ENCODE measurements at regions not wholly inside any gene's neighbourhood (a gene's known extent, or its start where the extent isn't known, plus 50 kb on each side); places are given as distances from the start of the nearest gene placed in this dataset.

GRCh38 chr1:229069176-229069575, 201.7 kb upstream of the RAB4A start:
- DNase-seq, result no peak

GRCh38 chr1:229070168-229070567, 200.7 kb upstream of the RAB4A start:
- peak in 1 of 2 donors; percentile 59 for DNase-seq

- no peak for DNase-seq
Measured at GRCh38 chr1:229073251-229073650, 197.7 kb upstream of the RAB4A start.

GRCh38 chr1:229075217-229075616, 195.7 kb upstream of the RAB4A start:
- no peak for DNase-seq

GRCh38 chr1:229075716-229076115, 195.2 kb upstream of the RAB4A start:
- DNase-seq, result no peak

- DNase-seq, result no peak
Measured at GRCh38 chr1:229076195-229076594, 194.7 kb upstream of the RAB4A start.

- DNase-seq, result no peak
Measured at GRCh38 chr1:229079016-229079595, 191.8 kb upstream of the RAB4A start.

GRCh38 chr1:229080361-229080760, 190.6 kb upstream of the RAB4A start:
- no peak for DNase-seq

- DNase-seq, result no peak
Measured at GRCh38 chr1:229085291-229085690, 185.6 kb upstream of the RAB4A start.

- DNase-seq, result no peak
Measured at GRCh38 chr1:229086091-229086490, 184.8 kb upstream of the RAB4A start.

- DNase-seq, result no peak
Measured at GRCh38 chr1:229086686-229087085, 184.2 kb upstream of the RAB4A start.

- no peak for DNase-seq
Measured at GRCh38 chr1:229087339-229087738, 183.6 kb upstream of the RAB4A start.

GRCh38 chr1:229087906-229088305, 183.0 kb upstream of the RAB4A start:
- no peak for DNase-seq

- DNase-seq, result no peak
Measured at GRCh38 chr1:229088711-229089110, 182.2 kb upstream of the RAB4A start.

GRCh38 chr1:229089586-229090208, 181.2 kb upstream of the RAB4A start:
- DNase-seq, result no peak

GRCh38 chr1:229091721-229092136, 179.2 kb upstream of the RAB4A start:
- DNase-seq, result no peak

GRCh38 chr1:229092377-229093237, 178.3 kb upstream of the RAB4A start:
- no peak for DNase-seq

- DNase-seq, result no peak
Measured at GRCh38 chr1:229093238-229093540, 177.7 kb upstream of the RAB4A start.

- no peak for DNase-seq
Measured at GRCh38 chr1:229093609-229094336, 177.1 kb upstream of the RAB4A start.

- DNase-seq, result no peak
Measured at GRCh38 chr1:229094476-229095311, 176.2 kb upstream of the RAB4A start.

GRCh38 chr1:229095325-229095724, 175.6 kb upstream of the RAB4A start:
- DNase-seq, result no peak

- DNase-seq, result no peak
Measured at GRCh38 chr1:229097356-229097755, 173.6 kb upstream of the RAB4A start.

- DNase-seq, result no peak
Measured at GRCh38 chr1:229098361-229098760, 172.6 kb upstream of the RAB4A start.
